Esophagus muscularis mucosa (tissue), 3 donors: ENCODE measurements at regions not wholly inside any gene's neighbourhood (a gene's known extent, or its start where the extent isn't known, plus 50 kb on each side); places are given as distances from the start of the nearest gene placed in this dataset.

Source experiments
- CTCF ChIP-seq, 3 experiments: fragments of 200-600 bp in 2 of 3; fragments of 450-650 bp in 1 of 3; sonication (generic) in 2 of 3; IDR thresholded peaks; one replicate each; pipeline ENCODE4 v1.5.1; 2017 to 2019; ENCODE audit warnings: antibody characterized with exemption in 3 of 3, mild to moderate bottlenecking in 2 of 3, moderate library complexity in 1 of 3
- POLR2A ChIP-seq: fragments of 450-650 bp; IDR thresholded peaks from one replicate; pipeline ENCODE4 v1.6.1; 2017; ENCODE audit warnings: antibody characterized with exemption, moderate library complexity, mild to moderate bottlenecking, low read depth
- POLR2AphosphoS5 ChIP-seq, 2 donors: sonication (generic); formaldehyde crosslinking; IDR thresholded peaks; one replicate each; pipeline ENCODE4 v1.6.1; 2017; ENCODE audit warnings: antibody characterized with exemption in 2 of 2

GRCh38 chr5:2562036-2562435 is 189.4 kb downstream of the IRX2 start:
- TF ChIP-seq POLR2AphosphoS5 (IDR thresholded peaks at IDR 0.05) (no peak), POLR2A (no peak), CTCF (IDR thresholded peaks at IDR 0.05) (no peak)
